HEK293T (cell line): ENCODE measurements at regions not wholly inside any gene's neighbourhood (a gene's known extent, or its start where the extent isn't known, plus 50 kb on each side); places are given as distances from the start of the nearest gene placed in this dataset.

Source experiments
- CTCF ChIA-PET: fragments of 350-600 bp; formaldehyde crosslinking; extraction: SDS; loops from one replicate; lab custom pipeline; 2021; ENCODE audit warnings: antibody characterized with exemption, inconsistent platforms; lab: Yijun Ruan, JAX
- POLR2A ChIA-PET: fragments of 350-600 bp; formaldehyde crosslinking; extraction: SDS; loops from one replicate; lab custom pipeline; 2020; ENCODE audit warnings: antibody characterized with exemption, inconsistent platforms; lab: Yijun Ruan, JAX
- DNase-seq: peaks from one replicate; pipeline ENCODE4 v3.0.0; 2012; ENCODE audit warnings: mixed read lengths; ENCODE audit errors: extremely low spot score
- ARNT ChIP-seq: fragments of 450-650 bp; IDR thresholded peaks from 2 replicates; pipeline ENCODE4 v1.6.1; 2017; ENCODE audit warnings: mild to moderate bottlenecking
- BHLHE40 ChIP-seq: fragments of 450-650 bp; IDR thresholded peaks from 2 replicates; pipeline ENCODE4 v1.6.1; 2016; ENCODE audit warnings: mild to moderate bottlenecking, moderate library complexity, borderline replicate concordance
- CTBP1 ChIP-seq: fragments of 450-650 bp; IDR thresholded peaks from 2 replicates; pipeline ENCODE4 v1.6.1; 2016; ENCODE audit warnings: borderline replicate concordance
- ELF4 ChIP-seq: fragments of 450-650 bp; IDR thresholded peaks from 2 replicates; pipeline ENCODE4 v1.6.1; 2017; ENCODE audit warnings: antibody characterized with exemption
- FOXA1 ChIP-seq: fragments of 450-650 bp; IDR thresholded peaks from 2 replicates; pipeline ENCODE4 v1.6.1; 2016; ENCODE audit warnings: mild to moderate bottlenecking
- FOXK2 ChIP-seq: fragments of 450-650 bp; IDR thresholded peaks from 2 replicates; pipeline ENCODE4 v1.6.1; 2016; ENCODE audit warnings: mild to moderate bottlenecking
- FOXM1 ChIP-seq: fragments of 450-650 bp; IDR thresholded peaks from 2 replicates; pipeline ENCODE4 v1.6.1; 2017; ENCODE audit warnings: mild to moderate bottlenecking, borderline replicate concordance
- HDGF ChIP-seq: fragments of 450-650 bp; IDR thresholded peaks from 2 replicates; pipeline ENCODE4 v1.6.1; 2017; ENCODE audit warnings: antibody characterized with exemption, borderline replicate concordance
- L3MBTL2 ChIP-seq: fragments of 450-650 bp; conservative IDR thresholded peaks from 2 replicates; pipeline ENCODE4 v1.6.1; 2016; ENCODE audit warnings: mild to moderate bottlenecking
- LEF1 ChIP-seq: fragments of 450-650 bp; IDR thresholded peaks from 2 replicates; pipeline ENCODE4 v1.6.1; 2017; ENCODE audit warnings: mild to moderate bottlenecking, borderline replicate concordance
- NFRKB ChIP-seq: fragments of 450-650 bp; IDR thresholded peaks from 2 replicates; pipeline ENCODE4 v1.6.1; 2016; ENCODE audit warnings: mild to moderate bottlenecking, moderate library complexity
- SP1 ChIP-seq: fragments of 450-650 bp; IDR thresholded peaks from 2 replicates; pipeline ENCODE4 v1.6.1; 2017
- SUZ12 ChIP-seq: fragments of 450-650 bp; IDR thresholded peaks from 2 replicates; pipeline ENCODE4 v1.6.1; 2016; ENCODE audit warnings: mild to moderate bottlenecking
- TARDBP ChIP-seq: fragments of 450-650 bp; IDR thresholded peaks from 2 replicates; pipeline ENCODE4 v1.6.1; 2016
- ZNF384 ChIP-seq: fragments of 450-650 bp; IDR thresholded peaks from 2 replicates; pipeline ENCODE4 v1.6.1; 2016
- TF ChIP-seq, protein P1 (sequence below): fragments of 450-650 bp; IDR thresholded peaks from 2 replicates; pipeline ENCODE4 v1.6.1; 2016

DNA sequence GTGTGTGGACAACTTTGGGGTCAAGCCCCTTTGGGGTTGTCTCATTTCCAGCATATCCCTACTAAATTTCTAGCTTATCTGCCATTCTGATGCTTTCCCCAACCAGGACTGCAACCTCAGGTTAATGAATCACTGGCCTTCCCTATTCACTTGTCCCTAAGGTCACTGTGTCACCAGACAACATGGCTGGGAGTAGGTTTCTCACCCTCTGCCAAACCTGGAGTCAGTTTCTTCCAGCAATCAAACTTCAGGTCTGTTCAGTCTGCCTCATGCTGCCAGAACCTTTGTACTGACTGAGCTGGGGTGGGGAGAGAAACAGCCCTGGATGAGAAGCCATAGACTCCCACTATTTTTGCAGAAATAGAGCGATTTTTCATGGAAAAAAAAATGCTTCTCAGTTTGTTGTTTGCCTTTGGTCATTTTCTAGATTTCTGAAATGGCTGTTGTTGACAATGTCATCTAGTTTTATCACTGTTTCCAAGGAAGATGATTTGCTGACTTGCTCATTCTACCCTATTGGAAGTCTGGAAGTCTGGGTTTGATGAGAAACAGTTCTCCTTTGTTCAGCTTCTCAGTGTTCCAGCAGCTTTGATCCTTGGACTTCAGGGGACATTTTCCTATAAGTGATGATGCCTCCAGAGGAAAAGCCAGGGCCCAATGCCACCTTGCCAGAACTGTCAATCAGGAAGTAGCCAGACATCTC is 74.8 kb upstream of the IL12A start:
- POLR2A ChIA-PET: no interaction called here
- CTCF ChIA-PET: no interaction called here
- no peak for TF ChIP-seq TARDBP
- TF ChIP-seq CTBP1: no peak
- TF ChIP-seq ARNT: no peak
- DNase-seq: no peak

DNA sequence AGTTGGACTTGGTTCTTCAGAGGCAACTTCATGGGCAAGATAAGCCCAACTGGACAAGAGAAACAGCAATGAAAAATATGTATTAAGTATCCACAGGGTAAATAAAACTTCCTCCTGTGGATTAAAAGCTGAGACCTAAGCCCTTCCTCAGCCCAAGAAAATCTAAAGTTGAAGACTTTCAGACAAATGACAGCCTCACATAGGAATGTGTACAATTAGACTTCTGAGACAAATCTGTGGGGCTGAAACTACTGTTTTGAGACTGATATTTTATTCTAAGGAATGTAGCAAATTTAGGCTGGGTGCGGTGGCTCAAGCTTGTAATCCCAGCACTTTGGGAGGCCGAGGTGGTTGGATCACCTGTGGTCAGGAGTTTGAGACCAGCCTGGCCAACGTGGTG is 74.2 kb upstream of the IL12A start:
- no peak for DNase-seq
- TF ChIP-seq ARNT (no peak), LEF1 (no peak), FOXA1 (no peak), FOXM1 (no peak), SUZ12 (no peak), CTBP1 (no peak), ZNF384 (no peak), FOXK2 (no peak), NFRKB (no peak), BHLHE40 (no peak), L3MBTL2 (no peak), SP1 (no peak), HDGF (no peak), ELF4 (no peak), TARDBP (no peak)
- TF ChIP-seq, protein P1, sequence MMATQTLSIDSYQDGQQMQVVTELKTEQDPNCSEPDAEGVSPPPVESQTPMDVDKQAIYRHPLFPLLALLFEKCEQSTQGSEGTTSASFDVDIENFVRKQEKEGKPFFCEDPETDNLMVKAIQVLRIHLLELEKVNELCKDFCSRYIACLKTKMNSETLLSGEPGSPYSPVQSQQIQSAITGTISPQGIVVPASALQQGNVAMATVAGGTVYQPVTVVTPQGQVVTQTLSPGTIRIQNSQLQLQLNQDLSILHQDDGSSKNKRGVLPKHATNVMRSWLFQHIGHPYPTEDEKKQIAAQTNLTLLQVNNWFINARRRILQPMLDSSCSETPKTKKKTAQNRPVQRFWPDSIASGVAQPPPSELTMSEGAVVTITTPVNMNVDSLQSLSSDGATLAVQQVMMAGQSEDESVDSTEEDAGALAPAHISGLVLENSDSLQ: no peak
- CTCF ChIA-PET: no interaction called here
- POLR2A ChIA-PET: no interaction called here

DNA sequence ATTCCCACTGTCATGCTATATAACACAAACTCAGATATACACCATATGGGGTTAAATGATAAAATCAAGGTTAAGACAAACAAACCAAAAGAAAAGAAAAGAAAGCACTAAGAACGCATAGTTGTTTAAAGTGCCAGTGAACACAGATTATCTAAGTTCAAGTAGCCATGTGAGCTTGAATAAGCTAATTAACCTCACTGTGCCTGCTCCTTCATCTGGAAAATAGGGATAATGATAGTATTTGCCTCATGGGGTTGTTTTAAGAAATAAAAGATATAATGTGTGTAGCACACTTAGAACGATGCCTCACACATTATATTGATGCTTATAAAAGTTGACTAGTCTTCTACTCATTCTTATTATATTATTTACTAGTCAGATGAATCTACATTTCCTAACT is 72.6 kb upstream of the IL12A start:
- ChIA-PET POLR2A (no interaction called here), CTCF (no interaction called here)
- DNase-seq: no peak
- no peak for TF ChIP-seq FOXA1
- no peak for TF ChIP-seq ZNF384
- TF ChIP-seq TARDBP: no peak

DNA sequence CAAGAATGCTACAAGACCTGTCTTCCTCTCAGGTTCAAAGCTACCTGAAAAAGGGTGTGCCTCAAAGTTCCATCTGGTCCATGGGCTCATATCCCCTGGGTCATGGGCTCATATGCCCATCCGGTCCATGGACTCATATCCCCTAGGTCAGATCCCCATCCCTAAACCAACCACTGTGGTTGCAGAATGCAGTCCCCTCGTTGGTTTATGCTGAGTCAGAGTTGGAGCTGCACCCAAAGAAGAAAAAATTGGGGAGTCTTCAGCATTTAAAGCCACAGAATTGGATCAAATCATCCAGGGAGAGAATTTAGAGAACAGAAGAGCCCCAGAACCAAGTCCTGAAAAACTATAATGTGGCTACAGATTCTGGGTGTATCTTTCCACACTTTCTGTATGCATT is 71.5 kb upstream of the IL12A start:
- no peak for DNase-seq
- ChIA-PET POLR2A (no interaction called here), CTCF (no interaction called here)
- no peak for TF ChIP-seq FOXA1
- TF ChIP-seq L3MBTL2: no peak
- no peak for TF ChIP-seq HDGF

DNA sequence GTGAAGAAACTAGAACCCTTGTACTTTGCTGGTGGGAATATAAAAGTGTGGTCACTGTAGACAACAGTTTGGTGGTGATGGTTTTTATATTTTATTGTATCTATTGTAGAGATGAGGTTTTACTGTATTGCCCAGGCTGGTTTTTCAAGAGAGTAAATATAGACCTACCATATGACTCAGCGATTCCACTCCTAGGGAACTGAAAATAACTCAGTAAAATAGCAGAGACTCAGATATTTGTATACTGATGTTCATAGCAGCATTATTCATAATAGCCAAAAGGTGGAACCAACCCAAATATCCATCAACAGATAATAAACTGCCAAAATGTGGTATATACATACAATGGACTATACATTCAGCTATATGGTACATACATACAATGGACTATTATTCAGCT is 68.8 kb upstream of the IL12A start:
- CTCF ChIA-PET: no interaction called here
- no peak for DNase-seq

DNA sequence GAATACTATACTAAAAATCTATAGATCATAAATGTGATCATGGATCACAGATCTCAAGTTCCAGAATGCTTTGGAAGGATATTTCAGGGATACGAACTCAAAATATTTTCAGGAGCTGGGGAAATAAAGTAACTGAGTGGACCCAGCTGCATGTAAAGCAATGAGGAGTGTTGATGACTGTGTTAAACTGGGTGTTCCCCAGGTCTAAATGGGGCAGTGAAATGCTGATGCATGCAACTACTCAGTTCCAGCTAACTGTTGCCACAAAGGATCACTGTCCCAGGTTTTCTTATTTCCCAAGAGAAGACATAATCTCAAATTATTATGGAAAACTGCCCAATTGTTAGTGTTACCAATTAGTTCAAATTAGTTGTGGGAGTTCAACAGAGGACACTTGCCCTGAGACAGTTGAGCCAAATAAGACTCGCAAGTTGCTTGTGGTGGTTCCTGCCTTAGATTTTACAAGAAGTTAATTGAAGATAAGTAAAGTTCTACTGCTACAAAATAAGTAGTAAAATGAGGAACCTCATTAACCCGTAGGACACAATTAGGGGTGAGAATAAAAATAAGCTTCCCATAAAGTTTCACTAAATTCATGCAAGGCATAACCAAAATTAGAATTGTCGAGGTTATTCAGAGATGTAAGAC is 66.3 kb upstream of the IL12A start:
- CTCF ChIA-PET: no interaction called here
- POLR2A ChIA-PET: no interaction called here
- no peak for TF ChIP-seq FOXA1
- no peak for TF ChIP-seq NFRKB
- no peak for TF ChIP-seq BHLHE40
- TF ChIP-seq, protein P1: no peak
- TF ChIP-seq SP1: no peak
- TF ChIP-seq SUZ12: no peak
- TF ChIP-seq FOXM1: no peak
- TF ChIP-seq HDGF: no peak
- no peak for TF ChIP-seq L3MBTL2
- TF ChIP-seq LEF1: no peak

More for the DNA sequence above, 68.8 kb upstream of the IL12A start:
- TF ChIP-seq TARDBP: no peak
- no peak for TF ChIP-seq HDGF
- TF ChIP-seq NFRKB: no peak
- no peak for TF ChIP-seq ZNF384
- no peak for TF ChIP-seq FOXM1
- POLR2A ChIA-PET: no interaction called here

DNA sequence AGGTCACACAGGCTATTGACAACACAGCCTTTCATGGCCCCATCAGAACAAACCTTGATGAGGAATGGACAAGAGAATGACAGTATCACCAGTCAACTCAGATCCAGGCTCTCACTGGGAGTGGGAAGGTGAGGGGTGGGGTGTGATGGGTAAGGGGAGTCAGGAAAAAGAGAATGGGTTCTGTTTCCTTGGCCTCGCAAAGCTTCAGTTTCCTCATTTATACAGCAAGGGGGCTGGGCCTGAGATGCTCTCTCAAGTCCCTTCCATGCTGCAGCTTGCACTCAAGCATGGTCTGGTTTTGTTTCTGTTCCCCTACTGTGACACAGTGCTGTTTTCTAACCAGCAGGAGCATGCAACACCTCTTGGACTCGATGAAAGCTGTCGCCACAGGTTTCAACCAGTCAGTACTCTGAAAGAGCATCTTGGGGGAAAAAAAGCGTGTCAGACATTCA is 65.7 kb upstream of the IL12A start:
- CTCF ChIA-PET: no interaction called here
- DNase-seq: no peak
- TF ChIP-seq SUZ12 (no peak), FOXM1 (no peak), CTBP1 (no peak)
- POLR2A ChIA-PET: no interaction called here

More for the DNA sequence above, 66.3 kb upstream of the IL12A start:
- DNase-seq: no peak

DNA sequence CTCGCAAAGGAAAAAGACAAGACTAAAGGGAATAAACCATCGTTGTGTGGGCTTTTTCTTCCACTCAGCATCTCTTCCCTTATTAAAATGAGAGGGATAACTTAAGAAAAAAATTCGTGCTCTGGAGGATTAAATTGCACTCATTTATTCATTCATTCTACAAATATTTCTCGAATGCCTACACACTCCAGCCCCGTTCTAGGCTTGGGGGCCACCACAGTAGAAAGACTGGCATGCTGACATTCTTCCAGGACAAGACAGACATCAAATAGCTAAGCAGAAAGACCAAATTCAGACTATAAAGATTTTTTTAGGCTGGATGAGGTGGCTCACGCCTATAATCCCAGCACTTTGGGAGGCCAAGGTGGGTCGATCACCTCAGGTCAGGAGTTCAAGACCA is 65.3 kb upstream of the IL12A start:
- POLR2A ChIA-PET: no interaction called here
- TF ChIP-seq FOXM1 (no peak), SP1 (no peak), CTBP1 (no peak)
- CTCF ChIA-PET: no interaction called here
- DNase-seq: no peak
